GM18508 (cell line): ENCODE measurements at regions not wholly inside any gene's neighbourhood (a gene's known extent, or its start where the extent isn't known, plus 50 kb on each side); places are given as distances from the start of the nearest gene placed in this dataset.

Source experiments
- ATAC-seq: cut with Tn5 transposase; IDR thresholded peaks from one replicate; pipeline ENCODE4 v1.9.1; 2021; ENCODE audit warnings: moderate number of reproducible peaks; ENCODE audit not compliant: insufficient read depth, unreplicated experiment

GRCh38 chr20:52823303-52823702, 148.9 kb upstream of the TSHZ2 start:
- no peak for ATAC-seq

DNA sequence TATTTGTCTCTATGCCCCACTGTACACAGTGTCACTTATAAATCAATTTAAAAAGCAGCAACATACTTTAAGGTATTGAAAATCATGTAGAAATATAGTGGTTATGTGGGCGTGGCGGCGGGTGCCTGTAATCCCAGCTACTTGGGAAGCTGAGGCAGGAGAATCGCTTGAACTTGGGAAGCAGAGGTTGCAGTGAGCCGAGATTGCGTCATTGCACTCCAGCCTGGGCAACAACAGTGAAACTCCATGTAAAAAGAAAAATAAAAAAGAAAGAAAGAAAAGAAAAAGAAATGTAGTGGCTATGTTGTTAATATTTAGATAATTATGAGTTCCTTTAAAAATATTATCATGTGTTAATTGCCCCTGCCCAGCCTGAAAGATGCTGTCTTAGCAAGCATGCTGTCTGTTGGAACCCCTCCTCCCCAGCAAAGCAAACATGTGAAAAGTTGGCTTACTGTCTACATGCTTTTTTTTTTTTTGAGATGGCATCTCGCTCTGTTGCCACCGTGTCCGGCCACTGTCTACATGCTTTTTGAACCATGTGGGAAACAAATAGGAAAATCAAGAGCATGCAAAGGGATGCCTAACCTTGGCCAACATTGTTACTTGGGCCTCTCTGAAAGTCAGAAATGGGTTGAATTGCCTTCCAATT, 151.4 kb upstream of the TSHZ2 start:
- ATAC-seq, result no peak

DNA sequence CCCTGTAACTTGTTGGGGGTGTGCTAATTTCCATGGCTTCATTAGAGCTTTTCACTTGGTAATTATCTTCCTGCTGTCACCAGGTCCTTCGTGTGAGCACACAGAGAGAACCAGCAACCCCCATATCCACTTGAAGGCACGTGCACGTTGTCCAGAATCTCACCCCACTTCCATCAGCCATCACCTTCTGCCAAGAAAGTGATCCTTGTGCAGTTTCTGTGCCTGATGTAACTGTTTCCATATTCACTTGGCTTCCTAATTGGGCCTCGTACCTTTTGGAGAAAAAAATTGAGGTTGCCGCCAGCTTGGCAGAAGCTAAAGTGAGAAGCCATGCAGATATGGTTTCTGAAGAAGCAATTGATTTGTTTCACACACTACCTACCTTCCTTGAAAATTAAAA, 153.7 kb upstream of the TSHZ2 start:
- ATAC-seq, result no peak

DNA sequence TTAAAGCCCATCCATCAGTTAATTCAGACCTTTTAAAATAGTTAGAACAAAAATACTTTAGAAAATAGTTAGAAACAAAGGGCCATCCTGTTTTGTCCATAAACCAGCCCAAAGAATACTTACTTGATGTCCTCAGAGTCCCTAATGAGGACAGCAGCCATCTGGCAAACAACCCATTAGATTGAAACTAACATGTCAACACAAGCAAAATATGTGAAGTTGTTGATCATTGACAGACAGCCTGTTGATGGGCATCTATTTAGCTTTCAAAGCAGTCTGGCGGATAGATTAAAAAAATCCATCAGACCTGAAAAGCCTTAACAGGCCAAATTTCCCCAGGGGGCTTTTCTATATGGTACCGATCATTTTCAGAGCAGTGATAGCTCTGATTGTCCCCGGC, 154.2 kb upstream of the TSHZ2 start:
- no peak for ATAC-seq

DNA sequence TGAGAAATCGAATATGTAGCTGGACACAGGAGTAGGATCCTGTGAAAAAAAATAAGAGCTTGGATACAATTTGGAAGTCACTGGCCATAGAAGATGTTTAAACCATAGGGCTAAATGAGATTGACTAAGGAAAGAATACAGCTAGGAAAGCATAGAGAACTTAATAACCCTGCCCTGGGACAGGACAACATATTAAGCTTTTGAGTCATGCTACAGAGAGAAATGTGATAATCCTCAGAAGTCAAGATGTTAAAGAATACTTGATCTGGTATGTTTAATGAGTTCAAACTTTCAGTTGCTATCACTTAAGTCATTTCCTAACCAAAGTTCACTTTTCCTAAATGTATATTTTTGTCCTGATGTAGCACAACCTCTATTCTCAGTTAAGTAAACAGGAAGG, 154.6 kb upstream of the TSHZ2 start:
- no peak for ATAC-seq

GRCh38 chr20:52814371-52814770, 157.8 kb upstream of the TSHZ2 start:
- ATAC-seq, result no peak

DNA sequence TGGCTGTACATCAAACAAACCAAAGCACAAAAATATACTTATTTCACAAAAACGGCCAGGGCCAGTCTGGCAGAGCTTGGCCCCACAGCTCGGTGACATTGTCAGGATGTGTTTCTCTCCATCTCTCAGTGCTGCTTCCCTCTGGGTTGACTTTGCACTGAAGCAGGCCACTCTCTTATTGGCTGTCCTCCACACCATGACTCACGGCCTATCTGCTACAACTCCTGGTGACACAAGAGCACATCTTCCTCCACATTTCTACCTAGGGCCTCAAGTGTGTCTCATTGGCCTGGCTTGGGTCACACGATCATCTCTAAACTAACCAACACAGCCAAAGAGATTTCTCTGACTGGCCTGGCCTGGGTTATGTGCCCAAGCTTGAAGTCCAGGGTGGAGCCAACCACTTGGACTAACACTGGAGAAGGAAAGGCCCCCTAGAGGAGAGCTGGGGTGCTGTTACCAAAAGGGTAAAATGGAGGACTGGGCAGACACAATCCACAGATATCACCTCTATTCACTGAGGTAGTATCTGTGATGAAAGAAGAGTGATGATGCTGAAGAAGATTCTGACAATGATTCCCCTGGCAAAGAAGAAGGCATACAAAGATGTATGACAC, 159.8 kb upstream of the TSHZ2 start:
- no peak for ATAC-seq

GRCh38 chr20:52809003-52809402, 163.2 kb upstream of the TSHZ2 start:
- ATAC-seq, result no peak

DNA sequence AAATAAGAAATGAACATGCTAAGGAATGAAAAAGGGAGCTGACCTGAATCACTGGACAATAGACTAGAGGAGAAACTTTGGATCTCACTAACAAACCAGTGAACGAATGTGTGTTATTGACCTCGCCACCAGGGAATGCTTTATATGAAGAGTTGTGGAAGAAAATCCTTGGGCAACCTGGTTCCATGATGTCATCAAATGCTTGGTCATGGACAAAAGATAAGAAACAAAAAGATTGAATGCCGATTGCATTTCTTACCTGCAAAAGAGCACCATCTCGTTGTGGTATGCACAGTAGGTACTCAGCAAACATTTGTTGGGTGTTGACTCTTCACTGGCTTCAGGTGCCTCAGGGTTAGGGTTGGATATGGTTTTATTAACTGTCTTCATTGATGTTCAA, 165.2 kb upstream of the TSHZ2 start:
- ATAC-seq, result no peak

DNA sequence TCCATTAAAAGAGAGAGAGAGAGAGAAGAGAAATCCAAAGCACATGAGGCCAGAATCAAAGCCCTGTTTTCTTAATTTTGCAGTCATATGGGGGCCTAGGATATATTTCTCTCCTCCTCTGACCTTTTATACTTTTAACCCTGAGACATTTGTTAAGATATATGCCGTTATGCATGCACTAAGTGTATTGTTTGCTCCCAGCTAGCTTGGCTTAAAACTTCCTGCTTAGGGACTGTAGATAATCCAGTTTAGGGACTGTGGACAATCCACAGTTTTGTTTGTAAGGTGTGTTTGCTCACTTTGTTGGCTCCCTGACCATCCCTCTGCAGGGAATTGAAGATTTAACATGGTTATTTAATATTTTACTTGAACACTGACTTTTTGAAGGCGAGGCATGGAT, 166.3 kb upstream of the TSHZ2 start:
- ATAC-seq, result no peak

GRCh38 chr20:52805296-52805571, 166.9 kb upstream of the TSHZ2 start:
- no peak for ATAC-seq

GRCh38 chr20:52804497-52805295, 167.5 kb upstream of the TSHZ2 start:
- no peak for ATAC-seq

DNA sequence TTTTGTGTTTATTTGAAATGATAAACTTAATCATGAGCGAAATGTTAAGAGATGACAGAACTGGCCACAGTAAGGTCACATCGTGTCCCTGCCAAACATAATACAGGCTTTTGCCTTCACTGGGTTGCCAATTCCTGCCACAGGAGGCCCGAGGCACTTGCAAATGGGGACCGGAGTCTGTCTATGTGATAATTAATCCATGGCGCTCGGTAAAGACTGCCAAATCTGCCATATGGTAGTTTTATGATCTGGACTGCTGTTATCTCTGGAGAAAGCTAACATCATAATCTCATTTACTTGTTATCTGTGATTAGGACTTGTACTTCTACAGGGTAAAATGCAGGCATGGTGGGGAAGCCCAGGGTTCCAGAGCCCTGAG, 170.5 kb upstream of the TSHZ2 start:
- ATAC-seq, result no peak

DNA sequence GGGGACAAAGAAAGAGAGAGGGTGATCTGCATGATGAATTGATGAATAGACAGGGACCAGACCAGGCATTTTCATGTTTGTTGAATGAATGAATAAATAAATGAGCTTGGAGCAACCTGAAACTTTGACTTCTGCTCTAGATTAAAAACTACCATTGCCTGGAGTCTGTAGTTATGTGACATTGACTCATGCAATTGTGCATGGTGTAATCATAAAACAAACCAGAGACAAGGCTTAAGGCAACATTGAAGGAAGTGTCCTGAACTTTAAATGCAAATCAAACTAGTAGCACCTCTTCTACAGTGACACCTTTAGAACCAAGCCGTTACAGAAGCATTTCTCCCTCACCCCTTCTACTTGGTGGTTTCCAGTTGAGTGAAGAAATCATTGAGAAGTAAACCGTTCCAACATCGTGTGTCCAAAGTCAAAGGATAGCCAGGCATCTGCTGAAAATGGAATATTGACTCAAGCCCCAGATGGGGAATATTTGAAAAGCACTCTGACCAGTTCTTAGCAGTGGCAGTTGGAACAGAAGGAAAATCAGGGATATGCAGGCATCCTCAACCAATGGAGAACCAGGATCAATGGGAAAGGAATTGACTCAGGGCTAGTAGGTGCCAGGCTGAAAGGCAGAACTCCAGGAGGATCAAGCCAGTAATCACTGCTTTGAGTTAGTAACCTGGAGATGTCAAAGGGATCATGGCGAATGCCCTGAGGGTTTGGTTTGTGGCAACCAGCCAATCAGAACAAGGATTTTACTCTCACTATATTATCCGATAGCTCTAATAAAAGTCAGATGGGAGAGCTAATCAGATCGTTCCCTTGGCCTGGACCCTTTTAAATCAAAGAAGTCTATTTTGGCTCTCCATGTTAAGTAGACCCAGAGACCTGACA, 171.2 kb upstream of the TSHZ2 start:
- no peak for ATAC-seq

- ATAC-seq, result no peak
Measured at GRCh38 chr20:52799130-52799529, 173.0 kb upstream of the TSHZ2 start.

GRCh38 chr20:52798124-52798523, 174.0 kb upstream of the TSHZ2 start:
- ATAC-seq, result no peak

DNA sequence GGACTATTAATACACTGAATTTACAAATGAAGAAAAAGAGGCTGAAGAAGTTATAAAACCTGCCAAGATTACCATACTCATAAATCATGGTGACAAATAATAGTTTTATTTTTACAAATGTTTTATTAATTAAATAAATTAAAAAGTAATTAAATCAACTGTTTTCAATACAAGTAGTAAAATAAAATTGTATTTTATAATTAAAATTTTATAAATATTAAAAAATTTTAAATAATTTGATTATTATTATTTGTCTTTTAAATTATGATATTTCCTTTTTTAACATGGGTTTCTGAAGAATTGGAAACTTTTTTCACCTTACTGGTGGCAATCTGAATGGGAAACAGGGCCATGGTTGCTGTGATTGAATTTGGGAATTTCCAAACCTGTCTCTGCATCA, 177.3 kb upstream of the TSHZ2 start:
- no peak for ATAC-seq

- ATAC-seq, result no peak
Measured at GRCh38 chr20:52793339-52793963, 178.7 kb upstream of the TSHZ2 start.

DNA sequence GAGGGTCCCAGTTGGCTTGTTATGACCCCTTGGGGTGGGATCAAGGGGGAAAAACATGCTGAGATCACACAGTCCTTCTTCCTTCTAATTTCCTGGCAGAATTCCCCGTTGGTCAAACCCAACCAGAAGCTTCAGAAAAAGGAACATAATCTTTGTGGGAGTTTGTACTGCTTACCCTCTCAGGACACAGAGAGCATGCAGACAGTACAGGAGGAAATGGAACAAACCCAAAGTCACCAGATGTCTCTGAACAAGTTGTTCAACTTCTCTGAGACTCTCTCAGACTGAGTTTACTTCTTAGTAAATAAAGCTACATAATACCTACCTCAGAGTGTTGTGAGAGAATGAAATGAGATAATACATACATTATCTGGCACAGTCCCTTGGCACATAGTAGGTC, 181.1 kb upstream of the TSHZ2 start:
- ATAC-seq, result no peak

DNA sequence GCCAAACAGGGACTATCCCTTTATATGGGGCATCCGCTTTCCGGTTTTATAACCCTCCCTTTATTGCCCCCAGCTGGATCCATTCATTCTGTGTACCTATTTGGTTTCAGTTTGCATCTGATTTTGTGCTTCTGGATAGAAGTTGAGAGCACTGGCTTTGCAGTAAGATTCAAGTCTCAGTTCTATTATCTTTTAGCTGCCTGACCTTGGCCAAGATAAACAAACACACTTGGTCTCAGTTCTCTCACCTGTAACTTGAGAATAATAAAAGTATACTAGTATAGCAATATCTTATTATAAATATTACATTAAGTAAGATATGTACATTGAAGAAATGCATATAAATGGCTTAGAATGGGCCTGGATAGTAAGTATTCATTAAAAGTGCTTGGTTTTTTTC, 182.4 kb upstream of the TSHZ2 start:
- no peak for ATAC-seq

GRCh38 chr20:52787962-52788361, 184.2 kb upstream of the TSHZ2 start:
- ATAC-seq, result no peak
